HEK293 (cell line): ENCODE measurements at regions not wholly inside any gene's neighbourhood (a gene's known extent, or its start where the extent isn't known, plus 50 kb on each side); places are given as distances from the start of the nearest gene placed in this dataset.

Source experiments
- BCL11A ChIP-seq: fragments of 450-650 bp; formaldehyde crosslinking; IDR thresholded peaks from 2 replicates; pipeline ENCODE4 v1.5.1; 2016; ENCODE audit warnings: low read depth, missing biosample characterization, missing genetic modification characterization
- REPIN1 ChIP-seq: fragments of 450-650 bp; formaldehyde crosslinking; IDR thresholded peaks from 2 replicates; pipeline ENCODE4 v1.5.1; 2017; ENCODE audit warnings: missing biosample characterization, missing genetic modification characterization, low read depth
- ZFP41 ChIP-seq: fragments of 450-650 bp; formaldehyde crosslinking; IDR thresholded peaks from 2 replicates; pipeline ENCODE4 v1.5.1; 2016; ENCODE audit warnings: missing biosample characterization, missing genetic modification characterization, borderline replicate concordance
- ZNF157 ChIP-seq: fragments of 450-650 bp; formaldehyde crosslinking; IDR thresholded peaks from 2 replicates; pipeline ENCODE4 v1.5.1; 2016; ENCODE audit warnings: missing biosample characterization, missing genetic modification characterization
- ZNF169 ChIP-seq: fragments of 450-650 bp; formaldehyde crosslinking; IDR thresholded peaks from 2 replicates; pipeline ENCODE4 v1.5.1; 2016; ENCODE audit warnings: missing biosample characterization, missing genetic modification characterization
- ZNF274 ChIP-seq, 2 experiments: fragments of 200-500 bp in 1 of 2; fragments of 450-650 bp in 1 of 2; sonication (Bioruptor generic) in 1 of 2; formaldehyde crosslinking in 1 of 2; IDR thresholded peaks; 2 replicates each; pipeline versions ENCODE4 v1.5.1 to v1.6.1; 2014 to 2016; ENCODE audit warnings: borderline replicate concordance in 1 of 2, inconsistent platforms in 1 of 2, low read length in 1 of 2, missing biosample characterization in 1 of 2, missing genetic modification characterization in 1 of 2
- ZNF776 ChIP-seq: fragments of 450-650 bp; formaldehyde crosslinking; IDR thresholded peaks from 2 replicates; pipeline ENCODE4 v1.5.0; 2017; ENCODE audit warnings: missing biosample characterization, missing genetic modification characterization, borderline replicate concordance
- TF ChIP-seq, protein P1 (sequence below): fragments of 450-650 bp; formaldehyde crosslinking; IDR thresholded peaks from 2 replicates; pipeline ENCODE4 v1.5.1; 2016; ENCODE audit warnings: missing biosample characterization, missing genetic modification characterization
- TF ChIP-seq, protein P2 (sequence below): fragments of 450-650 bp; formaldehyde crosslinking; IDR thresholded peaks from 2 replicates; pipeline ENCODE4 v1.5.1; 2016; ENCODE audit warnings: missing biosample characterization, missing genetic modification characterization
- TF ChIP-seq, protein P3 (sequence below): fragments of 450-650 bp; formaldehyde crosslinking; IDR thresholded peaks from 2 replicates; pipeline ENCODE4 v1.5.1; 2016; ENCODE audit warnings: missing biosample characterization, missing genetic modification characterization, low read depth

- no peak for TF ChIP-seq ZNF274 (IDR thresholded peaks at IDR 0.05; ENCODE audit: low read length)
- no peak for TF ChIP-seq ZNF274 (tag by site-specific recombination; IDR thresholded peaks at IDR 0.05; ENCODE audit: borderline replicate concordance)
- TF ChIP-seq, protein P1, sequence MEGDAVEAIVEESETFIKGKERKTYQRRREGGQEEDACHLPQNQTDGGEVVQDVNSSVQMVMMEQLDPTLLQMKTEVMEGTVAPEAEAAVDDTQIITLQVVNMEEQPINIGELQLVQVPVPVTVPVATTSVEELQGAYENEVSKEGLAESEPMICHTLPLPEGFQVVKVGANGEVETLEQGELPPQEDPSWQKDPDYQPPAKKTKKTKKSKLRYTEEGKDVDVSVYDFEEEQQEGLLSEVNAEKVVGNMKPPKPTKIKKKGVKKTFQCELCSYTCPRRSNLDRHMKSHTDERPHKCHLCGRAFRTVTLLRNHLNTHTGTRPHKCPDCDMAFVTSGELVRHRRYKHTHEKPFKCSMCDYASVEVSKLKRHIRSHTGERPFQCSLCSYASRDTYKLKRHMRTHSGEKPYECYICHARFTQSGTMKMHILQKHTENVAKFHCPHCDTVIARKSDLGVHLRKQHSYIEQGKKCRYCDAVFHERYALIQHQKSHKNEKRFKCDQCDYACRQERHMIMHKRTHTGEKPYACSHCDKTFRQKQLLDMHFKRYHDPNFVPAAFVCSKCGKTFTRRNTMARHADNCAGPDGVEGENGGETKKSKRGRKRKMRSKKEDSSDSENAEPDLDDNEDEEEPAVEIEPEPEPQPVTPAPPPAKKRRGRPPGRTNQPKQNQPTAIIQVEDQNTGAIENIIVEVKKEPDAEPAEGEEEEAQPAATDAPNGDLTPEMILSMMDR (tag by site-specific recombination): no peak
- TF ChIP-seq, protein P2, sequence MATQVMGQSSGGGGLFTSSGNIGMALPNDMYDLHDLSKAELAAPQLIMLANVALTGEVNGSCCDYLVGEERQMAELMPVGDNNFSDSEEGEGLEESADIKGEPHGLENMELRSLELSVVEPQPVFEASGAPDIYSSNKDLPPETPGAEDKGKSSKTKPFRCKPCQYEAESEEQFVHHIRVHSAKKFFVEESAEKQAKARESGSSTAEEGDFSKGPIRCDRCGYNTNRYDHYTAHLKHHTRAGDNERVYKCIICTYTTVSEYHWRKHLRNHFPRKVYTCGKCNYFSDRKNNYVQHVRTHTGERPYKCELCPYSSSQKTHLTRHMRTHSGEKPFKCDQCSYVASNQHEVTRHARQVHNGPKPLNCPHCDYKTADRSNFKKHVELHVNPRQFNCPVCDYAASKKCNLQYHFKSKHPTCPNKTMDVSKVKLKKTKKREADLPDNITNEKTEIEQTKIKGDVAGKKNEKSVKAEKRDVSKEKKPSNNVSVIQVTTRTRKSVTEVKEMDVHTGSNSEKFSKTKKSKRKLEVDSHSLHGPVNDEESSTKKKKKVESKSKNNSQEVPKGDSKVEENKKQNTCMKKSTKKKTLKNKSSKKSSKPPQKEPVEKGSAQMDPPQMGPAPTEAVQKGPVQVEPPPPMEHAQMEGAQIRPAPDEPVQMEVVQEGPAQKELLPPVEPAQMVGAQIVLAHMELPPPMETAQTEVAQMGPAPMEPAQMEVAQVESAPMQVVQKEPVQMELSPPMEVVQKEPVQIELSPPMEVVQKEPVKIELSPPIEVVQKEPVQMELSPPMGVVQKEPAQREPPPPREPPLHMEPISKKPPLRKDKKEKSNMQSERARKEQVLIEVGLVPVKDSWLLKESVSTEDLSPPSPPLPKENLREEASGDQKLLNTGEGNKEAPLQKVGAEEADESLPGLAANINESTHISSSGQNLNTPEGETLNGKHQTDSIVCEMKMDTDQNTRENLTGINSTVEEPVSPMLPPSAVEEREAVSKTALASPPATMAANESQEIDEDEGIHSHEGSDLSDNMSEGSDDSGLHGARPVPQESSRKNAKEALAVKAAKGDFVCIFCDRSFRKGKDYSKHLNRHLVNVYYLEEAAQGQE (tag by site-specific recombination): no peak
- TF ChIP-seq, protein P3, sequence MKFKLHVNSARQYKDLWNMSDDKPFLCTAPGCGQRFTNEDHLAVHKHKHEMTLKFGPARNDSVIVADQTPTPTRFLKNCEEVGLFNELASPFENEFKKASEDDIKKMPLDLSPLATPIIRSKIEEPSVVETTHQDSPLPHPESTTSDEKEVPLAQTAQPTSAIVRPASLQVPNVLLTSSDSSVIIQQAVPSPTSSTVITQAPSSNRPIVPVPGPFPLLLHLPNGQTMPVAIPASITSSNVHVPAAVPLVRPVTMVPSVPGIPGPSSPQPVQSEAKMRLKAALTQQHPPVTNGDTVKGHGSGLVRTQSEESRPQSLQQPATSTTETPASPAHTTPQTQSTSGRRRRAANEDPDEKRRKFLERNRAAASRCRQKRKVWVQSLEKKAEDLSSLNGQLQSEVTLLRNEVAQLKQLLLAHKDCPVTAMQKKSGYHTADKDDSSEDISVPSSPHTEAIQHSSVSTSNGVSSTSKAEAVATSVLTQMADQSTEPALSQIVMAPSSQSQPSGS (tag by site-specific recombination): no peak
- TF ChIP-seq ZNF776 (tag by site-specific recombination): no peak
- no peak for TF ChIP-seq ZNF157 (tag by site-specific recombination)
- no peak for TF ChIP-seq BCL11A (tag by site-specific recombination)
- no peak for TF ChIP-seq ZNF169
- TF ChIP-seq REPIN1 (tag by site-specific recombination): no peak
- TF ChIP-seq ZFP41 (tag by site-specific recombination): no peak
These were observed 745.3 kb upstream of the CHD1 start for GRCh38 chr5:99674101-99674500.
